NCI-H526 (cell line): ENCODE measurements at regions not wholly inside any gene's neighbourhood (a gene's known extent, or its start where the extent isn't known, plus 50 kb on each side); places are given as distances from the start of the nearest gene placed in this dataset.

ENCODE experiments used
- DNase-seq, 2 experiments: peaks; one replicate each; lab custom pipeline; 2025; lab: John Stamatoyannopoulos, UW

DNA sequence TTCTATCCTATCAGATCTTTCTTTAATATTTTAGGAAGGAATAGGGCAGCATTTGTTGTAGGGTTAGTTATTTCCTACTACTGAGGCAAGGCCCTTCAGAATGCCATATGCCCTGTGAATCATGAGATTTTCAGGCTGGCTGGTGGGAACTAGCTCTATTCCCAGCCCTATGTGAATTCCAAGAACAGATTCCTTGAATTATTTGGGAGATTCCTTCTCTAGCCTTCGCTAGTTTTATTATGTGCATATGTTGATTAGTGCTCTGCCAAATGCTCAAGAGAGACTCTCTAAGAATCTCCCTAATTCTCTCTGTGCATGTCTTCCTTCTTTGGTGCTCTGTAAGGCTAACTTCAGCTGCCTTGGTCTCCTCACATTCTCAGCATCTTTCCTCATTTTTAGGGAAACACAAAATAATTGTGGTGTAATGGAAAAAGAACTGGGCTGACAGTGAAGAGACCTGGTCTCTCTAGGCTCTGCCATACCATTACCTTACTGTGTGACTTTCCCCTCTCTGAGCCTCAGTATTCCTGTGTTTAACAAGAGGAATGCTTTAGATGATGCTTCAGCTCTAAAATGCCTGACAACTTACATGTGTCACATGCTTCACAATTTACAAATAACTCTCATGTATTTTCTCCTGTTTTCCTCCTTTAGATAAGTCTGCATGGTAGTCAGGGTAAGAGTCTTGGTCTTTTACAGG lies 79.7 kb downstream of the VMA21 start:
- DNase-seq, result no peak

DNA sequence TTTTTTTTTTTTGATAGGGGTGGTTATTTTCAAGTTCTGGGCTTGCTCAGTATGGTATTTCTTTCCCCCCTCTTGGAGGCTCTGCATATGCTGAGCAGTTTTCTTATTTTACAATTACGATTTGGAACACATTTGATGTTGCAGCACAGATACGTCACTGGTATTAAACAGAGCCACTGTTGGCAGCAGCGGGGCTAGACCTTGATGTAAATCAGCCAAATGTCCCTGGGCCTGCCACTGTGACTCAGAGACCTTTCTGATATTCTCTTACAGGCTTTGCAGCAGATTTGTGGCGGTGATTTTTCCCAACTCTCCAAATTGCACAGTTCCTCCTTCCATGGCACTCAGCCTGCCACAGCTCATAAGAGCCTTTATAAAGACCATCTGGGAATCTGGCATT lies 81.1 kb downstream of the VMA21 start:
- DNase-seq, result no peak

DNA sequence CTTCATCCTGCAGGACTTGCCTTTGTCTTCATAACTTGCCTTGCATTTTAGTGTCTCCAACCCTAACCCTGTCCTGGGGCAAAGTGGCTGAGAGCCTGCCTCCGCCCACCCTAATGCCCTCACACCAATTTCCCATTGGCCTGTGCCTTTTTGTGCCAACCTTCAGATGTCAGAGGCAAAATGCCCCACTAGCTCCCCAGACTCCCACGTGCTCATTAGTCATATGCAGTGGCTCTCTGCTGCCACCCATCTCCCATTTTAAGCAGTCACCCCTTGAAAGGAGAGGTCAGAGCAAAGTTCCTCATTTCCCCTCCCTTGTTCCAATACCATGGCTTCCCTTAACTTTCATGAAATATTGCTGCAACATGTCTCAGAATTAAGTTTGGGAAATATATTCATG lies 74.8 kb upstream of the PASD1 start:
- peak in 1 of 2 experiments; percentile 22 for DNase-seq

DNA sequence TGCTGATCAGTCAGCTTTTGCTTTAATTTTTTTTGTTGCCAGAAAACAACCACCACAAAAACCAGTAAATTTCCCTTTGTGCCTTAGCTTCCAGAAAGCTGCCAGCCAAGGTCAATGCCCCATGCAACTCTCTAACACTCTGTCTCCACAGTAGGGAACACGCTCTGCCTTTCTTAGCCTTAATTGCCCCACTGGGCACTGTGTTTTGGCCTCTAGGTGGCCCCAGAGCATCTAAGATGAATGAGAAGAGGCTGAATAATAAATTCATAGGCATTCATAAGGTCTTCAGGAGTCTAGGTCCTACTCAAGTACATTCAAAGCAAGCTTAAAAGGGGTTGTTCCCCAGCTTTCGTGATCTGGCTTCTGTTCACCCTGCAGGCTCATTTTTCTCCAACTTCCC lies 57.7 kb upstream of the PASD1 start:
- DNase-seq, result peak in 1 of 2 experiments; percentile 21

DNA sequence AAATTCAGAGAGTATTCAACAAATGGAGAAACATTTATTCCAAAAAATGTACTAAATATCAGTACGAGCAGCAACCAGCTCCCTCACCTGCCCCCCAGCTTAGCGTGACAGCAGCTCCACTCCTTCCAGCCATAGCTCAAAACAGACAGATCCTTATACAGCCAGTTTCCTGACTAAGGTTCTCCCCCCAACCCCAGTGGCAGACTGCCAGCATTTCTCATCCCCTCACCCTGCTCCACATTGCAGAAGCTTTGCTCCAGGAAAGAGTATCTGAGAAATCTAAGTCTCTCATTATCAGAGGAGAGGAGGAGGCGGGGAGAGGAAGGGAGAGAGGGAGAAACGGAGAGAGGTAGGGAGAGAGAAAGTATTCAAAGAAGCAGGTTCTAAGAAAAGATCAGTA lies 53.3 kb upstream of the PASD1 start:
- no peak for DNase-seq

DNA sequence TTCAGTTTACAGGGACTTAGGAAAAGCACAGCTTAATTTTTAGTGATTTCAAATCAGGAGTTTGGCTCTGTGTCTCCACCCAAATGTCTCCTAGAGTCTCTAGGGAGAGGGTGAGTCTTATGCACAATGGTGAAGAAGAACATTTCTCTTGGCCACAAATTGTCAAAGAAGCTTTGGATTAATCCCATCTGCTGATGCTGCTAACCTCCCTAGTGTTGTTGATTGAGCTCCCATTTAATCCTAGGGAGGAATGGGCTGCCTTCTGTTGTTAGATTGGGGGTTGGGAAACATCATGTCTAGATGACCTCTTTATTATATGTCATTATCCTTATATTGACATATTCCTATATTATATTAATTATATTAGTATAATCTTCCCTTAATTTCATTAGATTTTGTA lies 50.0 kb upstream of the PASD1 start:
- DNase-seq, result no peak
